GM18858 (cell line): ENCODE measurements at regions not wholly inside any gene's neighbourhood (a gene's known extent, or its start where the extent isn't known, plus 50 kb on each side); places are given as distances from the start of the nearest gene placed in this dataset.
A peak's percentile ranks its signal among the peaks of the same experiment; 100 is the strongest.

Experiments used
- ATAC-seq: cut with Tn5 transposase; IDR thresholded peaks from one replicate; pipeline ENCODE4 v1.9.1; 2021; ENCODE audit not compliant: unreplicated experiment

- no peak for ATAC-seq
Measured at GRCh38 chr7:124692425-124692824, 73.2 kb downstream of the GPR37 start.

GRCh38 chr7:124690840-124691239 lies 74.8 kb downstream of the GPR37 start:
- no peak for ATAC-seq

- no peak for ATAC-seq
Measured at GRCh38 chr7:124689931-124690330, 75.7 kb downstream of the GPR37 start.

- ATAC-seq: no peak
Measured at GRCh38 chr7:124689523-124689922, 76.1 kb downstream of the GPR37 start.

- no peak for ATAC-seq
Measured at GRCh38 chr7:124688991-124689390, 76.6 kb downstream of the GPR37 start.

- no peak for ATAC-seq
Measured at GRCh38 chr7:124686543-124687171, 78.9 kb downstream of the GPR37 start.

- ATAC-seq: no peak
Measured at GRCh38 chr7:124681946-124682345, 83.6 kb downstream of the GPR37 start.

- ATAC-seq: no peak
Measured at GRCh38 chr7:124680304-124680703, 85.3 kb downstream of the GPR37 start.

GRCh38 chr7:124679586-124680225 lies 85.9 kb downstream of the GPR37 start:
- no peak for ATAC-seq

- ATAC-seq: no peak
Measured at GRCh38 chr7:124679146-124679545, 86.4 kb downstream of the GPR37 start.

GRCh38 chr7:124674451-124674850 lies 91.1 kb downstream of the GPR37 start:
- ATAC-seq: no peak

GRCh38 chr7:124672011-124672410 lies 93.6 kb downstream of the GPR37 start:
- ATAC-seq: no peak

GRCh38 chr7:124667312-124668153 lies 98.1 kb downstream of the GPR37 start:
- no peak for ATAC-seq

- ATAC-seq: no peak
Measured at GRCh38 chr7:124662937-124663336, 102.7 kb downstream of the GPR37 start.

GRCh38 chr7:124662372-124662771 lies 103.2 kb downstream of the GPR37 start:
- no peak for ATAC-seq

GRCh38 chr7:124655990-124656389 lies 109.6 kb downstream of the GPR37 start:
- no peak for ATAC-seq

GRCh38 chr7:124652237-124652636 lies 113.4 kb downstream of the GPR37 start:
- ATAC-seq: no peak

- ATAC-seq: no peak
Measured at GRCh38 chr7:124651136-124651535, 114.5 kb downstream of the GPR37 start.

- peak; percentile 39 for ATAC-seq
Measured at GRCh38 chr7:124649397-124650014, 116.1 kb downstream of the GPR37 start.

- no peak for ATAC-seq
Measured at GRCh38 chr7:124647630-124648306, 117.8 kb downstream of the GPR37 start.

- ATAC-seq: no peak
Measured at GRCh38 chr7:124645704-124646103, 119.9 kb downstream of the GPR37 start.
